ENCODE measurements at regions not wholly inside any gene's neighbourhood (a gene's known extent, or its start where the extent isn't known, plus 50 kb on each side); places are given as distances from the start of the nearest gene placed in this dataset.
"Not testable (repeated sequence)": the region's sequence is repeated elsewhere in the genome, so short reads cannot be mapped to it uniquely, and the experiment has no call there.

DNA sequence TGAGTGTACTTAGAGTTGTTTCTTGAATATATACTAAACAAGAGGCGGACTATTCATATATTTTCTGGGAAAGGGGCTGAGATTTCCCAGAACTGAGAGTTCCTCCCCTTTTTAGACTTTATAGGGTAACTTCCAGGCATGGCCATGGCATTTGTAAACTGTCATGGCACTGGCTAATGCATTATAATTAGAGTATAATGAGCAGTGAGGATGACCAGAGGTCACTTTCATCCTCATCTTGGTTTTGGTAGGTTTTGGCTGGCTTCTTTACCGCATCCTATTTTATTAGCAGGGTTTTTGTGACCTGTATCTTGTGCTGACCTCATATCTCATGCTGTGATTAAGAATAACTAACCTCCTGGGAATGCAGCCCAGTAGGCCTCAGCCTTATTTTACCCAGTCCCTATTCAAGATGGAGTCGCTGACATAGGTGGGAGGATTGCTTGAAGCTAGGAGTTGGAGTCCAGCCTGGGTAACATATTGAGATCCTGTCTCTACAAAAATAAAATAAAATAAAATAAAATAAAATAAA, 91.4 kb downstream of the MOBP start:
- DNase-seq, result no peak

DNA sequence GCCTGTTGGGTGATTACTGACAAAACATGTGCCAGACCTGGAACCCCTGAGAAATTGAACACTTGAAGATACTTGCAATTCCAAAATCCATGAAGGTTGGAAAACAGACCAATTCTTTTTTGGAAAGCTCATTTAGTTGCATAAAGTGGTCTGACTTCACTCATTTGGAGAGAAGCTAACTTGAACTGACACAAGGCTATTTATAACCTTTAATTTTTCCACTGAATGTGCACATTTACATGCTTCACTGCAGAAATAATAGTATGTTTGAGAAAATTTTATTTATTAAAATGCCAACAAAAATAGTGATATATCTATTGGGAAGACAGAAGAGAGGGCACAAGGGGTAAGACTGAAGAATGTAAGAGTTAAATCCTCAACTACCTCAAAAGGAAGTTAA, 92.1 kb downstream of the MOBP start:
- no peak for DNase-seq

GRCh38 chr3:39568508-39568907, 101.0 kb downstream of the MOBP start:
- no peak for DNase-seq

GRCh38 chr3:39569095-39569494, 101.6 kb downstream of the MOBP start:
- DNase-seq, result no peak

DNA sequence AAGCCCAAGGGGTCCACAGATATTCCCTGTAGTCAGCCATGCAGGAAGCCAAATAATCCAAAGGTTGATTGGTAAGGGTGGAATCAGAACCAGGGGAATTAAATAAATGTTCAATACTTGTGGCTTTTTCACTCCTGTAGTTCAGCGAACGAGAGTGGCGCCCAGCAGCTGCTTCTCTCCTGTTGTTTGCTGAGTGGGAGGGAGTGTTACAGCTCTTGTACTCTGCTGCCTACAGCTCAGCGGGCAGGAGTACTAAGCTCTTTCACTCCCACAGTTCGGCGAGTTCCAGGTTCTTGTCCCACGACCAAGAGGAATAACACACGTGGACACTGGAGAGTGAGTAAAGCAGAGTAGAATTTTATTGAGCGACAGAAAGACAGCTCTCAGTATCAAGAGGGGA, 105.9 kb downstream of the MOBP start:
- no peak for DNase-seq

DNA sequence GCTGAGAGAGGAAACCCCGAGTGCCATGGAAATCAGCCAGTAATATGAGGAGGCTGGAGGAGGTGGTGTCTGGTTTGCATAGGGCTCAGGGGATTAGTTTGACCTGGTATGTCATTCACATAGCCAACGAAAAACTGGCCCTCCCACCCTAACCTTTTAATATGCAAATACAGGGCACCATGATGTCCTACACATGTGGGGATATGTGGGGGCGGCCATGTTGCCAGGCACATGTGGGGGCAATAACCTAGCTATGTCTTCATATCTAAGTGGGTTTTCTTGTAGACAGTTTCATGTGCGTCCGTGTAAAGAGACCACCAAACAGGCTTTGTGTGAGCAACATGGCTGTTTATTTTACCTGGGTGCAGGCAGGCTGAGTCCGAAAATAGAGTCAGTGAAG, 110.1 kb downstream of the MOBP start:
- DNase-seq, result no peak

GRCh38 chr3:39586215-39586614, 118.7 kb downstream of the MOBP start:
- not testable (repeated sequence) for DNase-seq

- DNase-seq, result no peak
Observed at GRCh38 chr3:39587113-39587512, 119.6 kb downstream of the MOBP start.

DNA sequence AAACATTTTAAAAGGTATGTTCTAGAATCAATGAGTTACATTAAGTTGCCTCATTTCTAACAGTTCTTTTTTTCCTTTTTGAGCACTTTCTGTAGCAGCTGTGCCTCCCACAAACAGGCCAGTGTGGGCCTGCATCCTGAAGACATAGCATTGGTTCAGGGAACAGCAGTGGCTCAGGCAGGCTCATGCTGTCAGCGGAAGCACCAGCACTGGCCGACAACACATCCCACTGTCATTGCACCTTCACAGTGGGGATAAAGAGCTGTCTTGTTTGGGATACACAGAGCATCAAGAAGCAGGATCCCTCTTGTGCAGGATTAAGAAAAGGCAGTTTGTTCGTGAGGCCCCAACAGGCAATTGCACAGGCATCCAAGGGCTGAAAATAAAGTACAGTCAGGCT, 123.3 kb downstream of the MOBP start:
- DNase-seq, result no peak

DNA sequence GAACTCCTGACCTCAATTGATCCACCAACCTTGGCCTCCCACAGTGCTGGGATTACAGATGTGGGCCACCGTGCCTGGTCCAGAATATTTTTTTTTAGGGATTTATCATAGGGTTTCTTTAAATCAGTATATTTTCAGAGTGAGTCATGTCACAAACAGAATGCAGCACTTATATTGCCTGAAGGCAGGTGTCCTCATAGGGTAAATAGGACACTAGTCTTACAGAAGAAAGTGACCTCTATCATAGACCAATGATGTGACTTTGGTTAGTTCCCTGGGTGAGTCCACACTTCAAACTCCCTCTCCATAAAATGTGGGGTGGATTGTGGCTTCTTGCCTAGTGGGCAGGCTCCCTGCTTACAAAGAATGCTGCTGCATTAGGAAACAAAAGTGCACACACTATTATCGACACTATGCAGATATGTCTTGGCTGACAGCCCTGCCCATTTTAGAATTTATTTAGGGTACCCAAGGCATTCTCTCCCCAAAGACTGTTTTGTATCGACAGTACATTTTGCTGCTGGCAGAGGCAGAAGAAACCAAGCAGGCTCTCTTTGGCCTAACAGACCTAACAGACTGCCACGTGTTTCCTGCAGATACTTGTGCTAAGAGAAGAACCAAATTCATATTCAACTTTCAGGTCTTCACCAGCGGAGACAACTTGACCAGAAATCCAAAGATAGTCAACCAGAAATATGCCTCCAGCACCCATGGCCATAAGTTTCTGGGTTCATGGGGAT, 125.0 kb downstream of the MOBP start:
- no peak for DNase-seq

GRCh38 chr3:39593341-39593740, 125.9 kb downstream of the MOBP start:
- DNase-seq, result no peak

- DNase-seq, result peak; percentile 76
Observed at GRCh38 chr3:39601241-39601640, 133.8 kb downstream of the MOBP start.

GRCh38 chr3:39605837-39606236, 138.4 kb downstream of the MOBP start:
- DNase-seq, result no peak

GRCh38 chr3:39626198-39626597, 158.7 kb downstream of the MOBP start:
- no peak for DNase-seq

- no peak for DNase-seq
Observed at GRCh38 chr3:39631136-39631535, 163.7 kb downstream of the MOBP start.

GRCh38 chr3:39637807-39638206, 170.3 kb downstream of the MOBP start:
- DNase-seq, result no peak

DNA sequence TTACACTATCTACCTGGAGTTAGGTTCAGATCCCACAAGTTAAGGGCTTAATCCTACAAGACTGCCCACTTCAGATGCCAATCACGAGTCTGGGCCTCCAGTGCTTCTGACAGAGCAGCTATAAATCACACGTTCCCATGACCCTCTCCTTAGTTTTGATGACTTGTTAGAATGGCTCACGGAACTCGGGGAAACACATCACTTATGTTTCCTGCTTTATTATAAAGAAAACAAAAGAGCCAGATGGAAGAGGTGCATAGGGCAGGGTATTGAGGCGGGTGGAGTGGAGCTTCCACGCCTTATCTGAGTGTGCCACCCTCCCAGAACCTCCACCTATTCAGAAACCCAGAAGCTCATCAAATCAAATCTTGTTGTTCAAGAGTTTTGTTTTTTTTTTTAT, 170.8 kb downstream of the MOBP start:
- DNase-seq, result no peak

DNA sequence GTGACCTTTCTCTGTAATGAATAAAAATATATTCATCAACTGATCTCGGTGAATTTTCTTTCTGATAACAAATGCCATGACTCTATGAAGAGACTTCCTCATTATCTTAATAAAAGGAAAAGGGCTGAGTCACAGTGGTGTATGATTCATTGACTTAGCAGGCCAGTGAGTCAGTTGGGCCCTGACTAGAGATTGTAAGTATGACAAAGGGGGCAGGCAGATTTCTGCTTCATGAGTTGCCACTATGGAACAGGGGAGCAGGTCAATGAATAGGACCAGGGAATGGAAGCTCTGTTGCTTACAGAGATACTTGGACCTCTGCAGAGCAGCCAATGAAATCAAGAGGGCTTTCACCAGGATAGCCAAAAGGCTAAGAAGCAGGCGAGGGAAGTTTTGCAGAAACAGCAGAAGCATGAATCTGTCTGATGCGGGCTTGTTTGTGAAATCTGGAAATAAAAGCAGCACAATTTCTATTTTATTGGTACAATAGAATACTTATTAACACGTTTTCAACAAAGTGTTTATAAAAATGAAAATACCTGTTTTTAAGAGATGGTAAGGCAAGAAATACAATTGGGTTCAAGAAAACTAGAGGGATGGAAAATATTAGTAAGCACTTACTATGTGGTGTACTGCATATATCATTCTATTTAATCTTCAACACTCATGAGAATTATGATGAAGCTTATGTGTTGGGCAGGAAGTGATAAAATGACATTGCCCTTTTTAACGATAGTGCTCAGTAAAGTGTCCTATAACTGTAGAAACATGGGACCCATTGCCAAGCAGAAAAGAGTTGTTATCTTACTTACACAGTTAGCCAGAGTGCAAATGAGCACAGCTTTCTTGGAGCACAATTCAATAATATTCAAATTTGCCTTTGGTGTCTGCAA, 169.8 kb upstream of the MYRIP start:
- no peak for DNase-seq

GRCh38 chr3:39641274-39641673, 168.1 kb upstream of the MYRIP start:
- DNase-seq, result no peak

DNA sequence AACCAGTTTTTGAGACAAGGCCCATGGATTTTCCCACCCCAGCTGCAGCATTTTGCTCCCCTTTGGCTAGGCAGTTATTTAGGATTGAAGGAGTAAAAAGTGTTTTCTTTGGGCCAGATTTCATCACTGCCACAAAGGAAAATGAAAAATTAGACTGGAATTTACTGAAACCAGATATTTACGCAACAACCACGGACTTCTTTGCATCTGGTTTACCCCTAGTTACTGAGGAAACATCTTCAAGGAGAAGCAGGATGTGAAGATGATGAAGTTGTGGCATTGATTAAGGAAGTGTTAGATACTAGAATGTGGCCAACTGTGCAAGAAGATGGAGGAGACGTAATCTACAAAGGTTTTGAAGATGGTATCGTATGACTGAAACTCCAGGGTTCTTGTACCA, 165.2 kb upstream of the MYRIP start:
- DNase-seq, result no peak

DNA sequence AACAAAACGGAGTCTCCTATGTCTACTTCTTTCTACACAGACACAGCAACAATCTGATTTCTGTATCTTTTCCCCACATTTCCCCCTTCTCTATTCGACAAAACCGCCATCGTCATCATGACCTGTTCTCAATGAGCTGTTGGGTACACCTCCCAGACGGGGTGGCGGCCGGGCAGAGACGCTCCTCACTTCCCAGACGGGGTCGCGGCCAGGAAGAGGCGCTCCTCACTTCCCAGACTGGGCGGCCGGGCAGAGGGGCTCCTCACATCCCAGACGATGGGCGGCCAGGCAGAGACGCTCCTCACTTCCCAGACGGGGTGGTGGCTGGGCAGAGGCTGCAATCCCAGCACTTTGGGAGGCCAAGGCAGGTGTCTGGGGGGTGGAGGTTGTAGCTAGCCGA, 158.2 kb upstream of the MYRIP start:
- DNase-seq, result not testable (repeated sequence)

DNA sequence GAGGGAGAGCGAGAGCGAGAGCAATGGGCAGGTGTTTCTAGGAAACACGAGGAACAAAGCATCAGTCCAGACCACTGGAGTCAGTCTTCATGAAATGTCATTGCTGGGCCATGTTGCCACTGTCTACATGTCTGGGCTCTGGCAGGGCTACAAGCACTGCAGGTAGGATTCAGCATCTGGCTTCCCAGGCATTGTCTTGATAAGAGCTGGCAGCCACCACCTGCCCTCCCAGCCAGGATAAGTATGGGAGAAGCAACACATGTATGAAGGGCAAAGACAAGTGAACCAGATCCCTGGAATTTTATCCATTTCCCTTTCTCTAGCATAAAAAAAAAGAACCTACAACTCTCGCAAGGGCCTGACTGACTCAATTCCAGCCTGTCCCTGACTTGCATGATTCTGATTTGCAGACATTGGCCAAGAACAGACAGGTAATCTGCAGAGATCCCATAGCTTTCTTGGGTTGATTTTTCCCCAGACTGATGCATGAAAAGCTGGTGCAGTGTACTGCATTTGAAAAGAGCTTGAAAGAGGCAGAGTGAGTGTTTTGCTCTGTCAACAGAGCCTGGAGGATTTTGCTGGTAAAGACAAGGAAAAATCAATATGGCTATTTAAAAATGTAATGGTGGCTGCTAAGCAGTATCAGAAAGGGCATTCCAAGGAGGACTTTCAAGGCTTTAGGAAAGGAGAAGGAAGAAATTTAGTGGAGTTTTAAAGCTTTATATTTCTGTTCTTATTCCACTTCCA, 157.2 kb upstream of the MYRIP start:
- DNase-seq, result no peak

DNA sequence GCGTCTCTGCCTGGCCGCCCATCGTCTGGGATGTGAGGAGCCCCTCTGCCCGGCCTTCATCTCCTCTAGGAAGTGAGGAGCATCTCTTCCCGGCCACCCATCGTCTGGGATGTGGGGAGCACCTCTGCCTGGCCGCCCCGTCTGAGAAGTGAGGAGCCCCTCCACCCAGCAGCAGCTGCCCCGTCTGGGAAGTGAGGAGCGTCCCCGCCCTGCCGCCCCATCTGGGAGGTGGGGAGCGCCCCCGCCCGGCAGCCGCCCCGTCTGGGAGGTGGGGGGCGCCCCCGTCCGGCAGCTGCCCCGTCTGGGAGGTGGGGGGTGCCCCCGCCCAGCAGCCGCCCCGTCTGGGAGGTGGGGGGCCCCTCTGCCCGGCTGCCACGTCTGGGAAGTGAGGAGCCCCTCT, 153.7 kb upstream of the MYRIP start:
- not testable (repeated sequence) for DNase-seq

All from NCI-H1092 (cell line).